ENCODE measurements at regions not wholly inside any gene's neighbourhood (a gene's known extent, or its start where the extent isn't known, plus 50 kb on each side); places are given as distances from the start of the nearest gene placed in this dataset.
A peak's percentile ranks its signal among the peaks of the same experiment; 100 is the strongest.

- no peak for TF ChIP-seq CTCF (IDR thresholded peaks at IDR 0.05; ENCODE audit: low read depth, low read length)
Observed at GRCh38 chr14:61193476-61193875, 87.7 kb downstream of the TMEM30B start.

GRCh38 chr14:61192989-61193388 lies 88.1 kb downstream of the TMEM30B start:
- H3K4me3 ChIP-seq (ENCODE audit: low read depth, low read length) = no peak overlapping the region
- TF ChIP-seq CTCF (IDR thresholded peaks at IDR 0.05; ENCODE audit: low read depth, low read length) = no peak

More at GRCh38 chr14:61193476-61193875, 87.7 kb downstream of the TMEM30B start:
- H3K4me3 ChIP-seq (ENCODE audit: low read depth, low read length) = no peak overlapping the region

GRCh38 chr14:61191733-61192132 lies 89.4 kb downstream of the TMEM30B start:
- no peak for TF ChIP-seq CTCF (IDR thresholded peaks at IDR 0.05; ENCODE audit: low read depth, low read length)
- no peak overlapping the region for H3K4me3 ChIP-seq (ENCODE audit: low read depth, low read length)

- TF ChIP-seq CTCF (IDR thresholded peaks at IDR 0.05; ENCODE audit: low read depth, low read length) = no peak
- no peak overlapping the region for H3K4me3 ChIP-seq (ENCODE audit: low read depth, low read length)
Observed at GRCh38 chr14:61190341-61190740, 90.8 kb downstream of the TMEM30B start.

GRCh38 chr14:61188978-61189808 lies 91.9 kb downstream of the TMEM30B start:
- peak; percentile 54 for TF ChIP-seq CTCF (IDR thresholded peaks at IDR 0.05; ENCODE audit: low read depth, low read length)
- H3K4me3 ChIP-seq (ENCODE audit: low read depth, low read length) = no peak overlapping the region

- no peak overlapping the region for H3K4me3 ChIP-seq (ENCODE audit: low read depth, low read length)
- TF ChIP-seq CTCF (IDR thresholded peaks at IDR 0.05; ENCODE audit: low read depth, low read length) = no peak
Observed at GRCh38 chr14:61188196-61188595, 92.9 kb downstream of the TMEM30B start.

GRCh38 chr14:61187196-61187905 lies 93.8 kb downstream of the TMEM30B start:
- TF ChIP-seq CTCF (IDR thresholded peaks at IDR 0.05; ENCODE audit: low read depth, low read length) = no peak

More at GRCh38 chr14:61187196-61187905, 93.8 kb downstream of the TMEM30B start:
- H3K4me3 ChIP-seq (ENCODE audit: low read depth, low read length) = no peak overlapping the region
